H1 (cell line): ENCODE measurements at regions not wholly inside any gene's neighbourhood (a gene's known extent, or its start where the extent isn't known, plus 50 kb on each side); places are given as distances from the start of the nearest gene placed in this dataset.

Experiments
- BCL11A ChIP-seq, 2 experiments: IDR thresholded peaks; one replicate each; pipeline ENCODE4 v1.6.1; 2011; ENCODE audit warnings: low read depth in 2 of 2, low read length in 2 of 2, mild to moderate bottlenecking in 2 of 2
- RXRA ChIP-seq: IDR thresholded peaks from 2 replicates; pipeline ENCODE4 v1.6.1; 2011; ENCODE audit warnings: low read depth, mild to moderate bottlenecking, low read length, moderate library complexity; ENCODE audit not compliant: insufficient read depth
- SP1 ChIP-seq: IDR thresholded peaks from 2 replicates; pipeline ENCODE4 v1.6.1; 2011; ENCODE audit warnings: low read depth, low read length
- TF ChIP-seq, protein P1 (sequence below): fragments of 300-600 bp; sonication (generic); IDR thresholded peaks from 2 replicates; pipeline ENCODE4 v1.7.1; 2012; ENCODE audit warnings: low read length, moderate library complexity, mild to moderate bottlenecking, inconsistent platforms; ENCODE audit not compliant: insufficient replicate concordance

DNA sequence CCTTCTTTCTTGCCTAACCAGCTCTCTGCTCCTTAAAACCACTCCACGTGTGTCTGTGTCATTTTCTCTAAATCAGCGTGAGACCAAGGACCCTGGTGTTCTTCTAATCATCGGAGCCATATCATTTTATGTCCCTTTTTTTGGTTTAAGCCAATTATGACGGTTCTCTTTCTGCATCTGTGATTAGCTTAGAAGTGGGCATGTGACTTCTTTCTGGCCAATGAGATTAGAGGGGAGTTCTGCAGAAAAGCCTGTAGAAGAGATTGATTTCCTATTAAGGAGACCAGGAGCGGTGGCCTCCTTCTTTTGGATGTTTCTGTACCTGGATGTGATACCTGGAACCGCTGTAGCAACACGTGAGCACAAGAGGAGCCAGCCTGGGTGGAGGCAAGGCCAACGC lies 97.5 kb upstream of the PABPC3 start (continued):
- no peak for TF ChIP-seq SP1
- no peak for TF ChIP-seq RXRA
- no peak for TF ChIP-seq BCL11A (IDR thresholded peaks at IDR 0.05; ENCODE audit: low read depth in 2 of 2, low read length in 2 of 2)
- TF ChIP-seq, protein P1, sequence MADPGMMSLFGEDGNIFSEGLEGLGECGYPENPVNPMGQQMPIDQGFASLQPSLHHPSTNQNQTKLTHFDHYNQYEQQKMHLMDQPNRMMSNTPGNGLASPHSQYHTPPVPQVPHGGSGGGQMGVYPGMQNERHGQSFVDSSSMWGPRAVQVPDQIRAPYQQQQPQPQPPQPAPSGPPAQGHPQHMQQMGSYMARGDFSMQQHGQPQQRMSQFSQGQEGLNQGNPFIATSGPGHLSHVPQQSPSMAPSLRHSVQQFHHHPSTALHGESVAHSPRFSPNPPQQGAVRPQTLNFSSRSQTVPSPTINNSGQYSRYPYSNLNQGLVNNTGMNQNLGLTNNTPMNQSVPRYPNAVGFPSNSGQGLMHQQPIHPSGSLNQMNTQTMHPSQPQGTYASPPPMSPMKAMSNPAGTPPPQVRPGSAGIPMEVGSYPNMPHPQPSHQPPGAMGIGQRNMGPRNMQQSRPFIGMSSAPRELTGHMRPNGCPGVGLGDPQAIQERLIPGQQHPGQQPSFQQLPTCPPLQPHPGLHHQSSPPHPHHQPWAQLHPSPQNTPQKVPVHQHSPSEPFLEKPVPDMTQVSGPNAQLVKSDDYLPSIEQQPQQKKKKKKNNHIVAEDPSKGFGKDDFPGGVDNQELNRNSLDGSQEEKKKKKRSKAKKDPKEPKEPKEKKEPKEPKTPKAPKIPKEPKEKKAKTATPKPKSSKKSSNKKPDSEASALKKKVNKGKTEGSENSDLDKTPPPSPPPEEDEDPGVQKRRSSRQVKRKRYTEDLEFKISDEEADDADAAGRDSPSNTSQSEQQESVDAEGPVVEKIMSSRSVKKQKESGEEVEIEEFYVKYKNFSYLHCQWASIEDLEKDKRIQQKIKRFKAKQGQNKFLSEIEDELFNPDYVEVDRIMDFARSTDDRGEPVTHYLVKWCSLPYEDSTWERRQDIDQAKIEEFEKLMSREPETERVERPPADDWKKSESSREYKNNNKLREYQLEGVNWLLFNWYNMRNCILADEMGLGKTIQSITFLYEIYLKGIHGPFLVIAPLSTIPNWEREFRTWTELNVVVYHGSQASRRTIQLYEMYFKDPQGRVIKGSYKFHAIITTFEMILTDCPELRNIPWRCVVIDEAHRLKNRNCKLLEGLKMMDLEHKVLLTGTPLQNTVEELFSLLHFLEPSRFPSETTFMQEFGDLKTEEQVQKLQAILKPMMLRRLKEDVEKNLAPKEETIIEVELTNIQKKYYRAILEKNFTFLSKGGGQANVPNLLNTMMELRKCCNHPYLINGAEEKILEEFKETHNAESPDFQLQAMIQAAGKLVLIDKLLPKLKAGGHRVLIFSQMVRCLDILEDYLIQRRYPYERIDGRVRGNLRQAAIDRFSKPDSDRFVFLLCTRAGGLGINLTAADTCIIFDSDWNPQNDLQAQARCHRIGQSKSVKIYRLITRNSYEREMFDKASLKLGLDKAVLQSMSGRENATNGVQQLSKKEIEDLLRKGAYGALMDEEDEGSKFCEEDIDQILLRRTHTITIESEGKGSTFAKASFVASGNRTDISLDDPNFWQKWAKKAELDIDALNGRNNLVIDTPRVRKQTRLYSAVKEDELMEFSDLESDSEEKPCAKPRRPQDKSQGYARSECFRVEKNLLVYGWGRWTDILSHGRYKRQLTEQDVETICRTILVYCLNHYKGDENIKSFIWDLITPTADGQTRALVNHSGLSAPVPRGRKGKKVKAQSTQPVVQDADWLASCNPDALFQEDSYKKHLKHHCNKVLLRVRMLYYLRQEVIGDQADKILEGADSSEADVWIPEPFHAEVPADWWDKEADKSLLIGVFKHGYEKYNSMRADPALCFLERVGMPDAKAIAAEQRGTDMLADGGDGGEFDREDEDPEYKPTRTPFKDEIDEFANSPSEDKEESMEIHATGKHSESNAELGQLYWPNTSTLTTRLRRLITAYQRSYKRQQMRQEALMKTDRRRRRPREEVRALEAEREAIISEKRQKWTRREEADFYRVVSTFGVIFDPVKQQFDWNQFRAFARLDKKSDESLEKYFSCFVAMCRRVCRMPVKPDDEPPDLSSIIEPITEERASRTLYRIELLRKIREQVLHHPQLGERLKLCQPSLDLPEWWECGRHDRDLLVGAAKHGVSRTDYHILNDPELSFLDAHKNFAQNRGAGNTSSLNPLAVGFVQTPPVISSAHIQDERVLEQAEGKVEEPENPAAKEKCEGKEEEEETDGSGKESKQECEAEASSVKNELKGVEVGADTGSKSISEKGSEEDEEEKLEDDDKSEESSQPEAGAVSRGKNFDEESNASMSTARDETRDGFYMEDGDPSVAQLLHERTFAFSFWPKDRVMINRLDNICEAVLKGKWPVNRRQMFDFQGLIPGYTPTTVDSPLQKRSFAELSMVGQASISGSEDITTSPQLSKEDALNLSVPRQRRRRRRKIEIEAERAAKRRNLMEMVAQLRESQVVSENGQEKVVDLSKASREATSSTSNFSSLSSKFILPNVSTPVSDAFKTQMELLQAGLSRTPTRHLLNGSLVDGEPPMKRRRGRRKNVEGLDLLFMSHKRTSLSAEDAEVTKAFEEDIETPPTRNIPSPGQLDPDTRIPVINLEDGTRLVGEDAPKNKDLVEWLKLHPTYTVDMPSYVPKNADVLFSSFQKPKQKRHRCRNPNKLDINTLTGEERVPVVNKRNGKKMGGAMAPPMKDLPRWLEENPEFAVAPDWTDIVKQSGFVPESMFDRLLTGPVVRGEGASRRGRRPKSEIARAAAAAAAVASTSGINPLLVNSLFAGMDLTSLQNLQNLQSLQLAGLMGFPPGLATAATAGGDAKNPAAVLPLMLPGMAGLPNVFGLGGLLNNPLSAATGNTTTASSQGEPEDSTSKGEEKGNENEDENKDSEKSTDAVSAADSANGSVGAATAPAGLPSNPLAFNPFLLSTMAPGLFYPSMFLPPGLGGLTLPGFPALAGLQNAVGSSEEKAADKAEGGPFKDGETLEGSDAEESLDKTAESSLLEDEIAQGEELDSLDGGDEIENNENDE = no peak
